ENCODE measurements at regions not wholly inside any gene's neighbourhood (a gene's known extent, or its start where the extent isn't known, plus 50 kb on each side); places are given as distances from the start of the nearest gene placed in this dataset.

GRCh38 chr16:59201160-59201559, 467.0 kb upstream of the GOT2 start:
- TF ChIP-seq EZH2 (IDR thresholded peaks at IDR 0.05; ENCODE audit: low read length, unreplicated experiment) (no peak), EZH2phosphoT487 (IDR thresholded peaks at IDR 0.05; ENCODE audit: borderline replicate concordance, low read length) (no peak)

Measured in PC-3 (cell line).